H1 (cell line): ENCODE measurements at regions not wholly inside any gene's neighbourhood (a gene's known extent, or its start where the extent isn't known, plus 50 kb on each side); places are given as distances from the start of the nearest gene placed in this dataset.

Experiments
- BACH1 ChIP-seq: IDR thresholded peaks from 2 replicates; pipeline ENCODE4 v1.6.1; 2012; ENCODE audit warnings: low read length, improper control_type of control experiment
- CTBP2 ChIP-seq: IDR thresholded peaks from 2 replicates; pipeline ENCODE4 v1.7.0; 2011; ENCODE audit warnings: borderline replicate concordance, mild to moderate bottlenecking, moderate library complexity, mixed read lengths, low read length; ENCODE audit not compliant: insufficient read depth, insufficient read length
- GABPA ChIP-seq: IDR thresholded peaks from 2 replicates; pipeline ENCODE4 v1.6.1; 2011; ENCODE audit warnings: mild to moderate bottlenecking, low read length, moderate library complexity, borderline replicate concordance; ENCODE audit not compliant: insufficient read depth
- KDM1A ChIP-seq: fragments of 200-600, 300-600 bp; sonication (generic); IDR thresholded peaks from 2 replicates; pipeline ENCODE4 v1.7.1; 2016; ENCODE audit warnings: mild to moderate bottlenecking, low read length, borderline replicate concordance
- KDM4A ChIP-seq: IDR thresholded peaks from one replicate; pipeline ENCODE4 v1.7.1; 2012; ENCODE audit warnings: low read depth, mild to moderate bottlenecking, moderate library complexity, low read length, inconsistent platforms; ENCODE audit not compliant: severe bottlenecking
- POLR2A ChIP-seq, 2 experiments: IDR thresholded peaks; 1 replicate in 1 of 2; 2 replicates in 1 of 2; pipeline ENCODE4 v1.6.1; 2011; ENCODE audit warnings: low read depth in 2 of 2, low read length in 2 of 2, mild to moderate bottlenecking in 2 of 2; ENCODE audit errors: control extremely low read depth in 1 of 2

DNA sequence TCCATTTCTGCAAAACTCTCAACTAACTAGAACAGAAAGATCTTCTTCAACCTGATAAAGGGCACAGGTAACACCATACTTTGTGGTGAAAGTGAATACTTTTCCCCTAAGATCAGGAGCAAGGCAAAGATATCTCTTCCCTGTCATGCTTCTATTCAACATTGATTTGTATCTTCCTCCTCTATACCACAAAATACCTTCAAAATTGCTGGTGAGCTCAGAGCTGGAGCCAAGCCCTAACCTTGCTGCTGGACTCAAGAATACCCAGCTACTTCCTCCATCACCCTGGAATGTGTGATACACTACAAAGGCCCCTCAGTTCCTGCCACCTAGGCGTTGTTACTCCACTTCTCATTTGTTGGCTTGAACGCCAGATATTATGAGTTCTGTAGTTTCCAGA lies 499.0 kb downstream of the ACTL7B start (continued):
- TF ChIP-seq KDM1A (no peak), GABPA (no peak), BACH1 (no peak), KDM4A (no peak), POLR2A (IDR thresholded peaks at IDR 0.05; ENCODE audit: control extremely low read depth in 1 of 2, low read depth in 2 of 2, low read length in 2 of 2) (no peak), CTBP2 (no peak)
